ENCODE measurements at regions not wholly inside any gene's neighbourhood (a gene's known extent, or its start where the extent isn't known, plus 50 kb on each side); places are given as distances from the start of the nearest gene placed in this dataset.

DNA sequence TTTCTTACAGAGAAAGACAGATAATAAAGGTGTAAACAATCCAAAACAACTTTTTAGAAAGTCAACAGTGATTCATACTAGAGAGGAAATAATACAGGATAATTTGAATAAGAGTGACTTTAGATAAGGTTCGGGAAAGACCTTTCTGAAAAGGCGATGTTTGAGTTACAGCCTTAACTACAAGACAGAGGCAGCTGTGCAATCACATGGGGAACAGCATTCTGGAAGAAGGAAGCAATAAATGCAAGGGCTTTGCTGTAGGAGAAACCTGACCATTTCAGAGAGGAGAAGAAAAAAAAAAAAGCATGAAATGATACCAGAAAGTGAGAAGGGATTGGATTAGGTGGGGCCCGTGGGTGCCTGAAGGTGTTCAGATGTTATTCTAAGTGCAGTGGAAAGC is 200.6 kb upstream of the ATP11B start:
- no peak overlapping the region for H3K9ac ChIP-seq (ENCODE audit: low read length)
- intact Hi-C loops (cut with micrococcal nuclease): no loop called here
- H3K27me3 ChIP-seq (replicated peaks in 1 of 4; ENCODE audit: control extremely low read depth in 1 of 4, control insufficient read depth in 3 of 4, insufficient read depth in 4 of 4, low read length in 3 of 4): no peaks in the 10 kb centered on the region
- POLR2A ChIA-PET: no interaction called here
- Mint-ChIP-seq H3K27me3 (no peaks in the 10 kb centered on the region), H3K4me3 (no peak overlapping the region), H3K27ac (no peak overlapping the region), H3K9me3 (ENCODE audit: insufficient read depth) (peaks cover 3% of the 10 kb centered on the region), H3K4me1 (no peaks in the 10 kb centered on the region)
- 80% methylated on average over 1 of the region's 3 CpGs for WGBS (ENCODE audit: insufficient coverage)
- H3K79me2 ChIP-seq (ENCODE audit: control insufficient read depth, insufficient read depth, low read length): no peaks in the 10 kb centered on the region
- no peak overlapping the region for H3K4me2 ChIP-seq (replicated peaks; ENCODE audit: low read depth, low read length, poor library complexity, severe bottlenecking)
- ATAC-seq (ENCODE audit: low read depth): no peak
- DNase-seq: no peak
- no peak overlapping the region for H2AFZ ChIP-seq (ENCODE audit: insufficient read depth, low read depth, low read length, poor library complexity, severe bottlenecking)
- H4K20me1 ChIP-seq (ENCODE audit: control insufficient read depth, insufficient read depth, low read length, poor library complexity, severe bottlenecking): no peaks in the 10 kb centered on the region
- no peak overlapping the region for H3K4me3 ChIP-seq (ENCODE audit: control extremely low read depth in 1 of 5, extremely low read depth in 1 of 5, insufficient read depth in 1 of 5, low read depth in 2 of 5, low read length in 4 of 5)
- CTCF ChIA-PET: no interaction called here
- TF ChIP-seq EZH2 (IDR thresholded peaks at IDR 0.05; ENCODE audit: borderline replicate concordance, insufficient read depth, low read depth, low read length, poor library complexity, severe bottlenecking): no peak
- TF ChIP-seq, protein P1, sequence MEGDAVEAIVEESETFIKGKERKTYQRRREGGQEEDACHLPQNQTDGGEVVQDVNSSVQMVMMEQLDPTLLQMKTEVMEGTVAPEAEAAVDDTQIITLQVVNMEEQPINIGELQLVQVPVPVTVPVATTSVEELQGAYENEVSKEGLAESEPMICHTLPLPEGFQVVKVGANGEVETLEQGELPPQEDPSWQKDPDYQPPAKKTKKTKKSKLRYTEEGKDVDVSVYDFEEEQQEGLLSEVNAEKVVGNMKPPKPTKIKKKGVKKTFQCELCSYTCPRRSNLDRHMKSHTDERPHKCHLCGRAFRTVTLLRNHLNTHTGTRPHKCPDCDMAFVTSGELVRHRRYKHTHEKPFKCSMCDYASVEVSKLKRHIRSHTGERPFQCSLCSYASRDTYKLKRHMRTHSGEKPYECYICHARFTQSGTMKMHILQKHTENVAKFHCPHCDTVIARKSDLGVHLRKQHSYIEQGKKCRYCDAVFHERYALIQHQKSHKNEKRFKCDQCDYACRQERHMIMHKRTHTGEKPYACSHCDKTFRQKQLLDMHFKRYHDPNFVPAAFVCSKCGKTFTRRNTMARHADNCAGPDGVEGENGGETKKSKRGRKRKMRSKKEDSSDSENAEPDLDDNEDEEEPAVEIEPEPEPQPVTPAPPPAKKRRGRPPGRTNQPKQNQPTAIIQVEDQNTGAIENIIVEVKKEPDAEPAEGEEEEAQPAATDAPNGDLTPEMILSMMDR (IDR thresholded peaks at IDR 0.05): no peak
- peaks cover 0 to 2% (median 0%) of the 10 kb centered on the region in 3 donors for H3K9me3 ChIP-seq (ENCODE audit: control extremely low read depth in 1 of 3, control insufficient read depth in 2 of 3, insufficient read depth in 1 of 3, low read length in 2 of 3)
- H3K27ac ChIP-seq (ENCODE audit: low read length in 2 of 2): no peak overlapping the region
- no peaks in the 10 kb centered on the region for H3K4me1 ChIP-seq (ENCODE audit: control insufficient read depth in 2 of 2, insufficient read depth in 2 of 2, low read length in 2 of 2)
- no peaks in the 10 kb centered on the region for H3K36me3 ChIP-seq (replicated peaks in 1 of 2; ENCODE audit: control extremely low read depth in 1 of 2, control insufficient read depth in 1 of 2, extremely low read depth in 1 of 2, insufficient read depth in 2 of 2, low read length in 1 of 2)

- WGBS (ENCODE audit: insufficient coverage): 91% methylated on average over 4 of the region's 17 CpGs
- Histone ChIP-seq H3K27me3 (replicated peaks in 1 of 4; ENCODE audit: control extremely low read depth in 1 of 4, control insufficient read depth in 3 of 4, insufficient read depth in 4 of 4, low read length in 3 of 4) (no peaks in the 10 kb centered on the region), H3K79me2 (ENCODE audit: control insufficient read depth, insufficient read depth, low read length) (no peaks in the 10 kb centered on the region), H3K4me1 (ENCODE audit: control insufficient read depth in 2 of 2, insufficient read depth in 2 of 2, low read length in 2 of 2) (no peaks in the 10 kb centered on the region), H3K27ac (ENCODE audit: low read length in 2 of 2) (no peak overlapping the region), H3K4me3 (ENCODE audit: control extremely low read depth in 1 of 5, extremely low read depth in 1 of 5, insufficient read depth in 1 of 5, low read depth in 2 of 5, low read length in 4 of 5) (no peak overlapping the region), H3K4me2 (replicated peaks; ENCODE audit: low read depth, low read length, poor library complexity, severe bottlenecking) (no peak overlapping the region), H3K9ac (ENCODE audit: low read length) (no peak overlapping the region), H2AFZ (ENCODE audit: insufficient read depth, low read depth, low read length, poor library complexity, severe bottlenecking) (no peak overlapping the region), H3K36me3 (replicated peaks in 1 of 2; ENCODE audit: control extremely low read depth in 1 of 2, control insufficient read depth in 1 of 2, extremely low read depth in 1 of 2, insufficient read depth in 2 of 2, low read length in 1 of 2) (no peaks in the 10 kb centered on the region), H4K20me1 (ENCODE audit: control insufficient read depth, insufficient read depth, low read length, poor library complexity, severe bottlenecking) (no peaks in the 10 kb centered on the region), H3K9me3 (ENCODE audit: control extremely low read depth in 1 of 3, control insufficient read depth in 2 of 3, insufficient read depth in 1 of 3, low read length in 2 of 3) (peaks cover 0 to 2% (median 0%) of the 10 kb centered on the region in 3 donors)
- no peaks in the 10 kb centered on the region for H3K27me3 Mint-ChIP-seq
- TF ChIP-seq, protein P1 (IDR thresholded peaks at IDR 0.05): no peak
- TF ChIP-seq EZH2 (IDR thresholded peaks at IDR 0.05; ENCODE audit: borderline replicate concordance, insufficient read depth, low read depth, low read length, poor library complexity, severe bottlenecking): no peak
- no peaks in the 10 kb centered on the region for H3K4me1 Mint-ChIP-seq
- ChIA-PET POLR2A (no interaction called here), CTCF (no interaction called here)
- H3K27ac Mint-ChIP-seq: no peak overlapping the region
- no peak overlapping the region for H3K4me3 Mint-ChIP-seq
- ATAC-seq (ENCODE audit: low read depth): no peak
- intact Hi-C loops (cut with micrococcal nuclease): no loop called here
- no peak for DNase-seq
- no peaks in the 10 kb centered on the region for H3K9me3 Mint-ChIP-seq (ENCODE audit: insufficient read depth)
Observed at GRCh38 chr3:182596676-182597410, 196.5 kb upstream of the ATP11B start.
